ENCODE measurements at regions not wholly inside any gene's neighbourhood (a gene's known extent, or its start where the extent isn't known, plus 50 kb on each side); places are given as distances from the start of the nearest gene placed in this dataset.
"Not testable (repeated sequence)": the region's sequence is repeated elsewhere in the genome, so short reads cannot be mapped to it uniquely, and the experiment has no call there.

GRCh38 chr2:239602290-239603282 lies 201.8 kb upstream of the HDAC4 start:
- no peak for DNase-seq (ENCODE audit: low spot score)

- no peak for DNase-seq (ENCODE audit: low spot score)
These were observed 201.1 kb upstream of the HDAC4 start for GRCh38 chr2:239601880-239602279.

GRCh38 chr2:239601201-239601851 lies 200.5 kb upstream of the HDAC4 start:
- no peak for DNase-seq (ENCODE audit: low spot score)

- no peak for DNase-seq (ENCODE audit: low spot score)
These were observed 199.8 kb upstream of the HDAC4 start for GRCh38 chr2:239600650-239601049.

- no peak for DNase-seq (ENCODE audit: low spot score)
These were observed 199.3 kb upstream of the HDAC4 start for GRCh38 chr2:239600001-239600593.

- no peak for DNase-seq (ENCODE audit: low spot score)
These were observed 198.5 kb upstream of the HDAC4 start for GRCh38 chr2:239599299-239599698.

GRCh38 chr2:239598732-239599090 lies 197.9 kb upstream of the HDAC4 start:
- DNase-seq (ENCODE audit: low spot score), result no peak

- DNase-seq (ENCODE audit: low spot score), result no peak
These were observed 197.4 kb upstream of the HDAC4 start for GRCh38 chr2:239598011-239598731.

- DNase-seq (ENCODE audit: low spot score), result no peak
These were observed 196.4 kb upstream of the HDAC4 start for GRCh38 chr2:239597216-239597615.

GRCh38 chr2:239596792-239597191 lies 196.0 kb upstream of the HDAC4 start:
- DNase-seq (ENCODE audit: low spot score), result no peak

- DNase-seq (ENCODE audit: low spot score), result no peak
These were observed 195.4 kb upstream of the HDAC4 start for GRCh38 chr2:239596253-239596652.

- no peak for DNase-seq (ENCODE audit: low spot score)
These were observed 194.9 kb upstream of the HDAC4 start for GRCh38 chr2:239595726-239596125.

GRCh38 chr2:239594772-239595608 lies 194.2 kb upstream of the HDAC4 start:
- DNase-seq (ENCODE audit: low spot score), result no peak

GRCh38 chr2:239594019-239594771 lies 193.4 kb upstream of the HDAC4 start:
- DNase-seq (ENCODE audit: low spot score), result no peak

GRCh38 chr2:239593455-239593854 lies 192.6 kb upstream of the HDAC4 start:
- no peak for DNase-seq (ENCODE audit: low spot score)

GRCh38 chr2:239592629-239593290 lies 191.9 kb upstream of the HDAC4 start:
- DNase-seq (ENCODE audit: low spot score), result not testable (repeated sequence)

GRCh38 chr2:239590995-239591915 lies 190.4 kb upstream of the HDAC4 start:
- no peak for DNase-seq (ENCODE audit: low spot score)

- DNase-seq (ENCODE audit: low spot score), result no peak
These were observed 189.5 kb upstream of the HDAC4 start for GRCh38 chr2:239590276-239590675.

- no peak for DNase-seq (ENCODE audit: low spot score)
These were observed 189.0 kb upstream of the HDAC4 start for GRCh38 chr2:239589833-239590232.
